Neural progenitor cell (in vitro differentiated cells): ENCODE measurements at regions not wholly inside any gene's neighbourhood (a gene's known extent, or its start where the extent isn't known, plus 50 kb on each side); places are given as distances from the start of the nearest gene placed in this dataset.

Experiments
- DNase-seq: peaks from one replicate; pipeline ENCODE4 v3.0.0-alpha.2; 2016; ENCODE audit warnings: low spot score
- H2AFZ ChIP-seq: fragments of 200-600 bp; sonication (generic); replicated peaks from 2 replicates; pipeline ENCODE4 v1.6.1; 2016; ENCODE audit warnings: antibody characterized with exemption
- H3F3A ChIP-seq: fragments of 200-600 bp; sonication (generic); 2 replicates; pipeline ENCODE4 v1.6.1; 2016; ENCODE audit warnings: antibody characterized with exemption, low read depth
- H3K27ac ChIP-seq: fragments of 200-600 bp; sonication (generic); 2 replicates; pipeline ENCODE4 v1.5.1; 2016; ENCODE audit warnings: mild to moderate bottlenecking
- H3K27me3 ChIP-seq: fragments of 200-600 bp; sonication (generic); 2 replicates; pipeline ENCODE4 v1.6.1; 2016; ENCODE audit warnings: mild to moderate bottlenecking, moderate library complexity
- H3K36me3 ChIP-seq: fragments of 200-600 bp; sonication (generic); 2 replicates; pipeline ENCODE4 v1.5.1; 2016
- H3K4me1 ChIP-seq: fragments of 200-600 bp; sonication (generic); 2 replicates; pipeline ENCODE4 v1.6.1; 2016; ENCODE audit warnings: mixed run types
- H3K4me2 ChIP-seq: fragments of 200-600 bp; sonication (generic); 2 replicates; pipeline ENCODE4 v1.6.1; 2016
- H3K4me3 ChIP-seq: fragments of 200-600 bp; sonication (generic); 2 replicates; pipeline ENCODE4 v1.5.1; 2016
- H3K79me2 ChIP-seq: fragments of 200-600 bp; sonication (generic); 2 replicates; pipeline ENCODE4 v1.6.1; 2016; ENCODE audit warnings: low read depth
- H3K9ac ChIP-seq: fragments of 200-600 bp; sonication (generic); 2 replicates; pipeline ENCODE4 v1.6.1; 2016
- H3K9me3 ChIP-seq: fragments of 200-600 bp; sonication (generic); 2 replicates; pipeline ENCODE4 v1.5.1; 2016; ENCODE audit warnings: low read depth
- H4K20me1 ChIP-seq: fragments of 200-600 bp; sonication (generic); 2 replicates; pipeline ENCODE4 v1.6.1; 2016; ENCODE audit warnings: low read depth
- H3K27ac Mint-ChIP-seq: 3 replicates; pipeline ENCODE4 v1.8.0; 2021; ENCODE audit warnings: mixed read lengths
- H3K27me3 Mint-ChIP-seq: 2 replicates; pipeline ENCODE4 v1.8.0; 2022; ENCODE audit warnings: low read depth, mild to moderate bottlenecking, inconsistent platforms, moderate library complexity, mixed read lengths; ENCODE audit not compliant: insufficient read depth
- H3K36me3 Mint-ChIP-seq: 3 replicates; pipeline ENCODE4 v1.8.0; 2021; ENCODE audit warnings: mixed read lengths
- H3K4me1 Mint-ChIP-seq: 3 replicates; pipeline ENCODE4 v1.8.0; 2021; ENCODE audit warnings: mixed read lengths
- H3K4me3 Mint-ChIP-seq: 3 replicates; pipeline ENCODE4 v1.8.0; 2021; ENCODE audit warnings: mild to moderate bottlenecking, moderate library complexity, mixed read lengths
- H3K9me3 Mint-ChIP-seq: 3 replicates; pipeline ENCODE4 v1.8.0; 2020; ENCODE audit warnings: mixed read lengths
- EZH2 ChIP-seq: fragments of 200-600 bp; sonication (generic); IDR thresholded peaks from 2 replicates; pipeline ENCODE4 v1.6.1; 2017; ENCODE audit warnings: antibody characterized with exemption, mild to moderate bottlenecking, moderate library complexity
- EZH2phosphoT487 ChIP-seq: fragments of 200-600 bp; sonication (generic); IDR thresholded peaks from 2 replicates; pipeline ENCODE4 v1.6.1; 2017; ENCODE audit warnings: antibody characterized with exemption
- TF ChIP-seq, protein P1 (sequence below): fragments of 200-600 bp; sonication (generic); IDR thresholded peaks from 2 replicates; pipeline ENCODE4 v1.5.1; 2017; ENCODE audit warnings: antibody characterized with exemption, mild to moderate bottlenecking

GRCh38 chr1:4113897-4114296, 213.8 kb upstream of the C1orf174 start:
- no peak overlapping the region for H3K4me3 Mint-ChIP-seq
- peaks cover 34% of the 10 kb centered on the region for H3K4me1 Mint-ChIP-seq
- Histone ChIP-seq H3K9me3 (peaks cover 7% of the 10 kb centered on the region), H3K79me2 (no peaks in the 10 kb centered on the region), H3K4me2 (no peak overlapping the region), H3K36me3 (no peaks in the 10 kb centered on the region), H4K20me1 (no peaks in the 10 kb centered on the region), H3K27me3 (peaks cover 3% of the 10 kb centered on the region), H3K9ac (no peak overlapping the region), H3K27ac (no peak overlapping the region), H3K4me1 (peaks cover 28% of the 10 kb centered on the region), H3K4me3 (no peak overlapping the region), H2AFZ (no peak overlapping the region), H3F3A (peaks cover 19% of the 10 kb centered on the region)
- peaks cover 19% of the 10 kb centered on the region for H3K9me3 Mint-ChIP-seq
- TF ChIP-seq EZH2: no peak
- TF ChIP-seq, protein P1, sequence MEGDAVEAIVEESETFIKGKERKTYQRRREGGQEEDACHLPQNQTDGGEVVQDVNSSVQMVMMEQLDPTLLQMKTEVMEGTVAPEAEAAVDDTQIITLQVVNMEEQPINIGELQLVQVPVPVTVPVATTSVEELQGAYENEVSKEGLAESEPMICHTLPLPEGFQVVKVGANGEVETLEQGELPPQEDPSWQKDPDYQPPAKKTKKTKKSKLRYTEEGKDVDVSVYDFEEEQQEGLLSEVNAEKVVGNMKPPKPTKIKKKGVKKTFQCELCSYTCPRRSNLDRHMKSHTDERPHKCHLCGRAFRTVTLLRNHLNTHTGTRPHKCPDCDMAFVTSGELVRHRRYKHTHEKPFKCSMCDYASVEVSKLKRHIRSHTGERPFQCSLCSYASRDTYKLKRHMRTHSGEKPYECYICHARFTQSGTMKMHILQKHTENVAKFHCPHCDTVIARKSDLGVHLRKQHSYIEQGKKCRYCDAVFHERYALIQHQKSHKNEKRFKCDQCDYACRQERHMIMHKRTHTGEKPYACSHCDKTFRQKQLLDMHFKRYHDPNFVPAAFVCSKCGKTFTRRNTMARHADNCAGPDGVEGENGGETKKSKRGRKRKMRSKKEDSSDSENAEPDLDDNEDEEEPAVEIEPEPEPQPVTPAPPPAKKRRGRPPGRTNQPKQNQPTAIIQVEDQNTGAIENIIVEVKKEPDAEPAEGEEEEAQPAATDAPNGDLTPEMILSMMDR: no peak
- TF ChIP-seq EZH2phosphoT487: no peak
- no peak for DNase-seq
- peaks cover 11% of the 10 kb centered on the region for H3K27me3 Mint-ChIP-seq
- no peaks in the 10 kb centered on the region for H3K36me3 Mint-ChIP-seq
- H3K27ac Mint-ChIP-seq: no peak overlapping the region

DNA sequence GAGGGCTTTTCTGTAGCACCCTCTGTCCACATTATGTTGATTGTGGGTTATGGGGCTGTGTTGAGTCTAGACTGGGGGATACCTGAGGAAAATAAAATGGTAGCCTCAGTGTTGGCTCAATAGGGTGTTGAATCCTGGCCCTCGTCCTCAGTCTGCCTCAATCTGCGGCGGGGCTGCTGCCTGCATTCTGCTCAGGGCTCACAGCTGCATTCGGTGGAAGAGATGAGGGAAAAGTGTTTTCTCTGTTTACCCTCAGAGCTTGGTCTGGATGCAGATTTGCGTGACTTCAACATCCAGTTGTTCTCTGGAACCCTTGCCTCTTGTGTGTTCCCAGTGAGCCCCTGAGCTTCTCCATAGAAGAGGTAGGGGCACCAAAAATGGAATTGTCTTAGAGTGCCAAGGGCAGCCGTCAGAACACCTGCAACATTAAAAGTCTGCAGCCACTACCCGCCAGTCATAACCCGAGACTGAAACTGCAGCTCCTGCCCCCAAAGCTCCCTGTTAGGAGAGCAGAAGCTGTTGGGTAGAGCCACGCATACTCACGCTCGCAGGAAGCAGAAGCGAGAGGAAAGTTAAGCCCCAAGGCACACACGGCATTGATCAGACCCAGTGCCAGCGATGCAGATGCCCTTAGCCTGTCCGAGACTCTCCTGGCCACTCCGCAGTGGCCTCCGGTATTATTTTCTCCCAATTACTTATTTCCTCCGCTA, 215.3 kb upstream of the C1orf174 start:
- H3K4me3 Mint-ChIP-seq: no peak overlapping the region
- H3K4me2 ChIP-seq: peak overlapping the region; percentile 31
- H3K9me3 Mint-ChIP-seq: peaks cover 17% of the 10 kb centered on the region
- no peak overlapping the region for H3K27ac ChIP-seq
- no peaks in the 10 kb centered on the region for H3K79me2 ChIP-seq
- peaks cover 25% of the 10 kb centered on the region for H3K4me1 Mint-ChIP-seq
- H3K27me3 Mint-ChIP-seq: peaks cover 10% of the 10 kb centered on the region
- no peak overlapping the region for H3K4me3 ChIP-seq
- no peak overlapping the region for H2AFZ ChIP-seq
- no peaks in the 10 kb centered on the region for H4K20me1 ChIP-seq
- H3K9ac ChIP-seq: no peak overlapping the region
- peaks cover 19% of the 10 kb centered on the region for H3F3A ChIP-seq
- H3K36me3 Mint-ChIP-seq: no peaks in the 10 kb centered on the region
- TF ChIP-seq, protein P1: no peak
- TF ChIP-seq EZH2: no peak
- H3K9me3 ChIP-seq: peaks cover 7% of the 10 kb centered on the region
- H3K4me1 ChIP-seq: peaks cover 19% of the 10 kb centered on the region
- no peak for DNase-seq
- H3K36me3 ChIP-seq: no peaks in the 10 kb centered on the region
- H3K27ac Mint-ChIP-seq: peak overlapping the region; percentile 46
- H3K27me3 ChIP-seq: peaks cover 3% of the 10 kb centered on the region

- Histone ChIP-seq H4K20me1 (no peaks in the 10 kb centered on the region), H2AFZ (no peak overlapping the region), H3K4me3 (no peak overlapping the region), H3K4me2 (no peak overlapping the region), H3K27me3 (no peaks in the 10 kb centered on the region), H3K9me3 (peaks cover 7% of the 10 kb centered on the region), H3K4me1 (peaks cover 14% of the 10 kb centered on the region), H3K79me2 (no peaks in the 10 kb centered on the region), H3K36me3 (no peaks in the 10 kb centered on the region), H3K9ac (no peak overlapping the region), H3F3A (peaks cover 19% of the 10 kb centered on the region), H3K27ac (no peak overlapping the region)
- Mint-ChIP-seq H3K9me3 (peaks cover 17% of the 10 kb centered on the region), H3K27me3 (peaks cover 7% of the 10 kb centered on the region), H3K4me1 (peaks cover 18% of the 10 kb centered on the region), H3K27ac (no peak overlapping the region), H3K36me3 (no peaks in the 10 kb centered on the region), H3K4me3 (no peak overlapping the region)
- no peak for TF ChIP-seq EZH2
- no peak for DNase-seq
Measured at GRCh38 chr1:4117196-4117595, 217.1 kb upstream of the C1orf174 start.

DNA sequence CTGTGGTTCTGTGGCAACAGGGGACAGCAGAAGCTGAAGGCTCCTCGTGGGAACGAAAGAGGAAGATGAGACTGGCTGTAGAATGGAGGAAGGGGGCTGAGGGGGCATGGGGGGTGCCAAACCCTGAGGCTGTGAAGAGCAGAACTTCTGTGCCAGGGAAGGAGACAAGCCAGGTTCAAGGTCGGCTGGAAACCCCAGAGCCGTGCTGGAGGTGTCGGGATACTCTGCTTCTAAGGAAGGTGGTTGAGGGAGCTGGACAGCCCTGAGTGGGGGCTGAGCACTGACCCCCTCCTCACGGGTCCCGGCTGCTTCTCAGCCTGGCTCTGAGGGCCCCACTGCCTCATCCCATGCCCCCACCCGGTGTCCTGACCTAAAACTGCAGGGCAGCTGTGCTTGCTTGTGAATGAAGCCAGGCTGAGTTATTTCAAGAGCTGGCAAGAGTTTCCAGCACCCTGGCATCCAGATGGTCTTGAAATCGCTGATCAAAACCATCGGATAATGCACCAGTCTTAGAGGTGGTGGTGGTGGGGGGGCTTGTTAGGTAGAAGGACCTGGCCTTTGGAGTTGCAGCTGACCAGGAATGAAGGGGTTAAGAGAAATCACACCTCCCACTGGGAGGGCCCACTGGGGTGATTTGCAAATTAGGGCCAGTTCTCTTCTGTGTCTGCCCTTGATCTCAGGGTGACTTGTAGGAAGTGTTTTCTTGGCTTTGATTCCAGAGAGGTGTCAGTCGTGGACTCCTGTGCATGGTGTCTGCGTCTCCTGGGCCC, 218.9 kb upstream of the C1orf174 start:
- no peak overlapping the region for H3K27ac ChIP-seq
- Mint-ChIP-seq H3K27ac (peak overlapping the region; percentile 48), H3K4me1 (peaks cover 14% of the 10 kb centered on the region), H3K27me3 (peaks cover 7% of the 10 kb centered on the region), H3K36me3 (no peaks in the 10 kb centered on the region), H3K9me3 (peaks cover 5% of the 10 kb centered on the region), H3K4me3 (no peak overlapping the region)
- no peak overlapping the region for H3K4me2 ChIP-seq
- H3K9ac ChIP-seq: no peak overlapping the region
- no peak for DNase-seq
- no peaks in the 10 kb centered on the region for H4K20me1 ChIP-seq
- no peak overlapping the region for H3K4me3 ChIP-seq
- H3K79me2 ChIP-seq: no peaks in the 10 kb centered on the region
- TF ChIP-seq, protein P1: no peak
- TF ChIP-seq EZH2: no peak
- no peak for TF ChIP-seq EZH2phosphoT487
- H3K36me3 ChIP-seq: no peaks in the 10 kb centered on the region
- H3F3A ChIP-seq: peaks cover 18% of the 10 kb centered on the region
- no peaks in the 10 kb centered on the region for H3K27me3 ChIP-seq
- peaks cover 6% of the 10 kb centered on the region for H3K9me3 ChIP-seq
- no peak overlapping the region for H2AFZ ChIP-seq
- H3K4me1 ChIP-seq: peaks cover 14% of the 10 kb centered on the region
